ENCODE measurements at regions not wholly inside any gene's neighbourhood (a gene's known extent, or its start where the extent isn't known, plus 50 kb on each side); places are given as distances from the start of the nearest gene placed in this dataset.

GRCh38 chr5:125965577-125965976 lies 457.6 kb upstream of the GRAMD2B start:
- DNase-seq (ENCODE audit: low read depth, low spot score), result no peak
- no peak overlapping the region for H3K27ac ChIP-seq (ENCODE audit: low read length)
- H3K9me3 ChIP-seq (ENCODE audit: control insufficient read depth, insufficient read depth, low read length), result no peaks in the 10 kb centered on the region
- H3K4me1 ChIP-seq (ENCODE audit: control insufficient read depth, insufficient read depth, low read length), result no peaks in the 10 kb centered on the region
- H3K4me3 ChIP-seq (ENCODE audit: low read length), result no peak overlapping the region
- no peaks in the 10 kb centered on the region for H3K27me3 ChIP-seq (ENCODE audit: control insufficient read depth, insufficient read depth, low read length)
- H3K36me3 ChIP-seq (ENCODE audit: control insufficient read depth, insufficient read depth, low read length), result no peaks in the 10 kb centered on the region
- no CpG with 5 or more reads among the region's 4 CpGs for WGBS (ENCODE audit: insufficient coverage, insufficient read length)

DNA sequence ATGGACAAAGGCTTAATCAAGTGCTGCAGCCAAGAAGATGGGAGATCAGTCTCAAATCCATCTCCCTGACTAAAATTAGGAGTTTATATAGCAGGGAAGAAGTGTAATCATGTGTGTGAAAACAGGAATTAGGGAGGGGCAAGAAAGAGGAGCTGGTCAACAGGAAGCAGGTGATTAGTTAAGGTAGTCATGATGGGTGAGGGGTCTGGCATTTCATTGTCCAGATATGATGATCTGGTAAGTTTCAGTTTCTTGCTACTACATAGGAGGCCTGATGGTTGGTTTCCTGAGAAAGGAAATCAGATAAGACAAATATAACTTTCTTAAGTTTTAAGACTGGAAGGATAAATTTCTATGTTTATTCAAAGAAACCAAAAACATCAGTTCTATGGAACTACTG lies 455.6 kb upstream of the GRAMD2B start:
- Histone ChIP-seq H3K9me3 (ENCODE audit: control insufficient read depth, insufficient read depth, low read length) (no peaks in the 10 kb centered on the region), H3K36me3 (ENCODE audit: control insufficient read depth, insufficient read depth, low read length) (no peaks in the 10 kb centered on the region)

DNA sequence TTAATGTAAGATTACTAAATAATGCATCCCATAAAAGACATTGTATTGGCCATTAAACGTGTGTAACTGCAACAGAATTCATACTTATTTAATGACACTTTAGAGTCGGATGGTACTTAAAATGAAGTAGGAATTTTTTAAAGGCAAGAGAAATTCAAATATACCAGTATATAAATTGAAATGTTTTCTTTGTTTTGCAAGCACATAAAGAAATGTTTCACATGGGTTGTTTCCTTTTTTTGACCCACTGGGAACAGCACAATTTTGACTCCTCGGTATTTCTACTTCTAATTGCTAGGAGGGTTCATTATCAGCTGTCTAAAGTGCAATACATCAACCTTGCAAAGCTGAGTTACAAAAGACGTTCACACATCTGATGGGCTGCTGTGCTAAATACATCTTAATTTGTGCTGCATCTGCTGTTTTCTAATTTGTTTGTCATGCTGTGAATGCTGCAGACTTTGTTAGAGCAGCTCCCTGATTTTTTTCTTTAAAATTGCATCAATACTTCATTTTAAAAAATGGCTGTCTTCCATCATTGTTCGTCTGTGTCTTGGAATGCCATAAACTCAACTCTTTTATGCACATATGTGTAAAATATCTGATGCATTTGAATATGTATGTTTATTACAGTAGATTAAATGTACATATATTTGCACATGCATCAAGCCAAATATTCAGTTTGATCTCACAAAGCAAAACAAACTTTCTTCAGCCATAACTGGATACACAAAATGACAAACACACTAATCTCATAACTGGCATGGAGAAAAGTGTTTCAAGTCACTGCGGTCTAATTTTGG lies 454.0 kb upstream of the GRAMD2B start:
- no peaks in the 10 kb centered on the region for H3K9me3 ChIP-seq (ENCODE audit: control insufficient read depth, insufficient read depth, low read length)
- H3K36me3 ChIP-seq (ENCODE audit: control insufficient read depth, insufficient read depth, low read length), result no peaks in the 10 kb centered on the region
- no peak for DNase-seq (ENCODE audit: low read depth, low spot score)
- no peak overlapping the region for H3K4me3 ChIP-seq (ENCODE audit: low read length)
- no peak overlapping the region for H3K27ac ChIP-seq (ENCODE audit: low read length)
- no CpG with 5 or more reads among the region's 6 CpGs for WGBS (ENCODE audit: insufficient coverage, insufficient read length)
- H3K4me1 ChIP-seq (ENCODE audit: control insufficient read depth, insufficient read depth, low read length), result no peaks in the 10 kb centered on the region
- H3K27me3 ChIP-seq (ENCODE audit: control insufficient read depth, insufficient read depth, low read length), result no peaks in the 10 kb centered on the region

More for the DNA sequence above, 455.6 kb upstream of the GRAMD2B start:
- DNase-seq (ENCODE audit: low read depth, low spot score), result no peak
- no peaks in the 10 kb centered on the region for H3K4me1 ChIP-seq (ENCODE audit: control insufficient read depth, insufficient read depth, low read length)
- H3K27ac ChIP-seq (ENCODE audit: low read length), result no peak overlapping the region
- H3K4me3 ChIP-seq (ENCODE audit: low read length), result no peak overlapping the region
- H3K27me3 ChIP-seq (ENCODE audit: control insufficient read depth, insufficient read depth, low read length), result no peaks in the 10 kb centered on the region

DNA sequence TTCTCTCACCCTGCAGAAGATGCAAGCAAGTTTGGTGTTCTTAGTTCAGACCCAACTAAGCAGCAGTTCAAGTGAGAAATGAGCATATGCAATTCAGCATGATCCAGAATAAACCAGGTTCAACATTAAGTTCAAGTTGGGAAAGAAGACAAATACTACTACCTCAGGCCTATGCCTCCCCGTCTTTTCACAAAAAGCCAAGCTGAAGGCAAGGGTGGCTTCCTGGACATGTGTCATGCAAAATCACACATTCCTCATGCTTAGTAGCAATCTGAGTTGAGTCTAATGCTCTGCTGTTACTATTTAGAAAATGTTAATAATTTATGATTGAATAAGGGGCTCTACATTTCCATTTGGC lies 453.4 kb upstream of the GRAMD2B start:
- Histone ChIP-seq H3K4me3 (ENCODE audit: low read length) (no peak overlapping the region), H3K36me3 (ENCODE audit: control insufficient read depth, insufficient read depth, low read length) (no peaks in the 10 kb centered on the region), H3K4me1 (ENCODE audit: control insufficient read depth, insufficient read depth, low read length) (no peaks in the 10 kb centered on the region), H3K27ac (ENCODE audit: low read length) (no peak overlapping the region), H3K27me3 (ENCODE audit: control insufficient read depth, insufficient read depth, low read length) (no peaks in the 10 kb centered on the region), H3K9me3 (ENCODE audit: control insufficient read depth, insufficient read depth, low read length) (no peaks in the 10 kb centered on the region)
- no CpG with 5 or more reads among the region's 1 CpG for WGBS (ENCODE audit: insufficient coverage, insufficient read length)
- DNase-seq (ENCODE audit: low read depth, low spot score), result no peak

GRCh38 chr5:125970631-125971307 lies 452.4 kb upstream of the GRAMD2B start:
- H3K36me3 ChIP-seq (ENCODE audit: control insufficient read depth, insufficient read depth, low read length), result no peaks in the 10 kb centered on the region
- DNase-seq (ENCODE audit: low read depth, low spot score), result no peak
- H3K27me3 ChIP-seq (ENCODE audit: control insufficient read depth, insufficient read depth, low read length), result no peaks in the 10 kb centered on the region
- no peaks in the 10 kb centered on the region for H3K9me3 ChIP-seq (ENCODE audit: control insufficient read depth, insufficient read depth, low read length)
- no peak overlapping the region for H3K4me3 ChIP-seq (ENCODE audit: low read length)
- H3K4me1 ChIP-seq (ENCODE audit: control insufficient read depth, insufficient read depth, low read length), result no peaks in the 10 kb centered on the region
- no peak overlapping the region for H3K27ac ChIP-seq (ENCODE audit: low read length)
- WGBS (ENCODE audit: insufficient coverage, insufficient read length), result no CpG with 5 or more reads among the region's 7 CpGs

DNA sequence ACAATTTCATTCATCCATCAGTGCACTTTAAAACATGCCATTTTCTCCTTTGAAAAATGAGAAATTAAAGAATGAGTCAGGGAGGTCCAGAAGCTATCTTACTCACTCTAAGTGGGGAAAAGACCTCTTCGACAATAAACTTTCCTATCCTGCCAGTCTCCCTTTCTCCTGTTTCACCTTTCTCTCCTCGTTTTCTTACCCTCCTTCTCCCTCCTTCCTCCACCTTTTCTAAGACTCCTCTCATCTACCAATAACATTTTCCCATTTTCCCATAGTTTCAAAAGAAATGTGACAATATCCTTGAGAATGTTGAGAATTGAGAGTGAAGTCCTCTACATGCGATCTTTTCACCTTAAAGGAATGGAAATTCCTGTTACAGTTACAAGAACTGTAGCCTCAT lies 450.5 kb upstream of the GRAMD2B start:
- H3K9me3 ChIP-seq (ENCODE audit: control insufficient read depth, insufficient read depth, low read length), result no peaks in the 10 kb centered on the region
- H3K4me1 ChIP-seq (ENCODE audit: control insufficient read depth, insufficient read depth, low read length), result no peaks in the 10 kb centered on the region
- 100% methylated on average over 1 of the region's 3 CpGs for WGBS (ENCODE audit: insufficient coverage, insufficient read length)
- no peaks in the 10 kb centered on the region for H3K27me3 ChIP-seq (ENCODE audit: control insufficient read depth, insufficient read depth, low read length)
- no peak for DNase-seq (ENCODE audit: low read depth, low spot score)
- no peak overlapping the region for H3K27ac ChIP-seq (ENCODE audit: low read length)
- no peak overlapping the region for H3K4me3 ChIP-seq (ENCODE audit: low read length)
- H3K36me3 ChIP-seq (ENCODE audit: control insufficient read depth, insufficient read depth, low read length), result no peaks in the 10 kb centered on the region

DNA sequence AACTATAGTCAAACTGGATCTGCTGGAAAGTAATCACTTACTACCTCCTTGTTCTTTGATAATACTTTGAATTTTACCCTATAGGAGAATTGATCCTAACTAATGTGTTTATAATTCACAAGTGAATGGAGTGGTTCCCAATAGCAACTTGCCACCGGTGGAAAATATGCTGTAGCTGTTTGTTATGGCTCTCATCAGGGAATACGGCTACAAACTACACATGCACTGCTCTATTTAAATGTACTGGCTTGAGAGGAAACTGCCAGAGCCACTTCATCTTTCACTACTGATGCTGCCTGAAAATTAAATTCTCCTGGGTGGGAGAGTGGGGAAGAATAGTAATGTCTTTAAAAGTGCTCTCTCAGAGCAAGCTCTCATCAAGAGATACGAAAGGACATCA lies 448.5 kb upstream of the GRAMD2B start:
- H3K4me3 ChIP-seq (ENCODE audit: low read length), result no peak overlapping the region
- no peaks in the 10 kb centered on the region for H3K4me1 ChIP-seq (ENCODE audit: control insufficient read depth, insufficient read depth, low read length)
- no peak for DNase-seq (ENCODE audit: low read depth, low spot score)
- no CpG with 5 or more reads among the region's 3 CpGs for WGBS (ENCODE audit: insufficient coverage, insufficient read length)
- H3K27me3 ChIP-seq (ENCODE audit: control insufficient read depth, insufficient read depth, low read length), result no peaks in the 10 kb centered on the region
- no peak overlapping the region for H3K27ac ChIP-seq (ENCODE audit: low read length)
- no peaks in the 10 kb centered on the region for H3K36me3 ChIP-seq (ENCODE audit: control insufficient read depth, insufficient read depth, low read length)
- H3K9me3 ChIP-seq (ENCODE audit: control insufficient read depth, insufficient read depth, low read length), result no peaks in the 10 kb centered on the region

GRCh38 chr5:125976421-125977000 lies 446.7 kb upstream of the GRAMD2B start:
- Histone ChIP-seq H3K4me1 (ENCODE audit: control insufficient read depth, insufficient read depth, low read length) (no peaks in the 10 kb centered on the region), H3K9me3 (ENCODE audit: control insufficient read depth, insufficient read depth, low read length) (no peaks in the 10 kb centered on the region), H3K36me3 (ENCODE audit: control insufficient read depth, insufficient read depth, low read length) (no peaks in the 10 kb centered on the region), H3K27me3 (ENCODE audit: control insufficient read depth, insufficient read depth, low read length) (no peaks in the 10 kb centered on the region), H3K4me3 (ENCODE audit: low read length) (no peak overlapping the region), H3K27ac (ENCODE audit: low read length) (no peak overlapping the region)
- WGBS (ENCODE audit: insufficient coverage, insufficient read length), result no CpG with 5 or more reads among the region's 2 CpGs
- DNase-seq (ENCODE audit: low read depth, low spot score), result no peak

DNA sequence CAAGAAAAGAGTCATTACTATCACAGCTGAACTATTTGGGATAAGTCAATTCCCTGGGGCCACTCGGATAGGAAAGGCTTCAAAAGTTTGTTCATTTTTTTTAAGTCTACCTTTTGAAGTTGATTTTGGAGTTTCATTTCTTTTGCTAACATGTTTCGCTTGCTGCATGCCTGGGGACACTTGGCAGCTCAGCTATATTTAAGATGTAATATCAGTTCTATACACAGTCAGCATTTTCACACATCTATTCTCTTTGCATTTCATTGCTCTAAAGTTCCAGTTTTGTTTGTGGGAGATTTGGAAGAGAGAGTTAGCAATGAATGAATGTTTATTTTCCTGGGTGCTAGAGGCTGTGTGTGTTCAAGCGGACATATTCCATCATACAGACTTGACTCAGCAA lies 445.2 kb upstream of the GRAMD2B start:
- WGBS (ENCODE audit: insufficient coverage, insufficient read length), result no CpG with 5 or more reads among the region's 3 CpGs
- no peak overlapping the region for H3K4me3 ChIP-seq (ENCODE audit: low read length)
- DNase-seq (ENCODE audit: low read depth, low spot score), result no peak
- no peak overlapping the region for H3K27ac ChIP-seq (ENCODE audit: low read length)
- no peaks in the 10 kb centered on the region for H3K9me3 ChIP-seq (ENCODE audit: control insufficient read depth, insufficient read depth, low read length)
- no peaks in the 10 kb centered on the region for H3K4me1 ChIP-seq (ENCODE audit: control insufficient read depth, insufficient read depth, low read length)
- no peaks in the 10 kb centered on the region for H3K36me3 ChIP-seq (ENCODE audit: control insufficient read depth, insufficient read depth, low read length)
- H3K27me3 ChIP-seq (ENCODE audit: control insufficient read depth, insufficient read depth, low read length), result no peaks in the 10 kb centered on the region

- no peak for DNase-seq (ENCODE audit: low read depth, low spot score)
- no peaks in the 10 kb centered on the region for H3K36me3 ChIP-seq (ENCODE audit: control insufficient read depth, insufficient read depth, low read length)
- no peaks in the 10 kb centered on the region for H3K9me3 ChIP-seq (ENCODE audit: control insufficient read depth, insufficient read depth, low read length)
- no peaks in the 10 kb centered on the region for H3K4me1 ChIP-seq (ENCODE audit: control insufficient read depth, insufficient read depth, low read length)
- no peak overlapping the region for H3K4me3 ChIP-seq (ENCODE audit: low read length)
- no CpG with 5 or more reads among the region's 4 CpGs for whole genome bisulfite sequencing (ENCODE audit: insufficient coverage, insufficient read length)
- no peaks in the 10 kb centered on the region for H3K27me3 ChIP-seq (ENCODE audit: control insufficient read depth, insufficient read depth, low read length)
- no peak overlapping the region for H3K27ac ChIP-seq (ENCODE audit: low read length)
Measured at GRCh38 chr5:125979636-125980035, 443.6 kb upstream of the GRAMD2B start.

GRCh38 chr5:125981016-125981415 lies 442.2 kb upstream of the GRAMD2B start:
- no peaks in the 10 kb centered on the region for H3K4me1 ChIP-seq (ENCODE audit: control insufficient read depth, insufficient read depth, low read length)
- H3K36me3 ChIP-seq (ENCODE audit: control insufficient read depth, insufficient read depth, low read length), result no peaks in the 10 kb centered on the region
- no peaks in the 10 kb centered on the region for H3K27me3 ChIP-seq (ENCODE audit: control insufficient read depth, insufficient read depth, low read length)
- H3K9me3 ChIP-seq (ENCODE audit: control insufficient read depth, insufficient read depth, low read length), result no peaks in the 10 kb centered on the region
- DNase-seq (ENCODE audit: low read depth, low spot score), result no peak
- H3K4me3 ChIP-seq (ENCODE audit: low read length), result no peak overlapping the region
- no peak overlapping the region for H3K27ac ChIP-seq (ENCODE audit: low read length)
